GM12874 (cell line): ENCODE measurements at regions not wholly inside any gene's neighbourhood (a gene's known extent, or its start where the extent isn't known, plus 50 kb on each side); places are given as distances from the start of the nearest gene placed in this dataset.

Experiments
- TF ChIP-seq, protein P1 (sequence below): IDR thresholded peaks from 2 replicates; pipeline ENCODE4 v1.5.1; 2011; ENCODE audit warnings: low read depth, mild to moderate bottlenecking, control low read depth, low read length, moderate library complexity; ENCODE audit not compliant: insufficient read depth

DNA sequence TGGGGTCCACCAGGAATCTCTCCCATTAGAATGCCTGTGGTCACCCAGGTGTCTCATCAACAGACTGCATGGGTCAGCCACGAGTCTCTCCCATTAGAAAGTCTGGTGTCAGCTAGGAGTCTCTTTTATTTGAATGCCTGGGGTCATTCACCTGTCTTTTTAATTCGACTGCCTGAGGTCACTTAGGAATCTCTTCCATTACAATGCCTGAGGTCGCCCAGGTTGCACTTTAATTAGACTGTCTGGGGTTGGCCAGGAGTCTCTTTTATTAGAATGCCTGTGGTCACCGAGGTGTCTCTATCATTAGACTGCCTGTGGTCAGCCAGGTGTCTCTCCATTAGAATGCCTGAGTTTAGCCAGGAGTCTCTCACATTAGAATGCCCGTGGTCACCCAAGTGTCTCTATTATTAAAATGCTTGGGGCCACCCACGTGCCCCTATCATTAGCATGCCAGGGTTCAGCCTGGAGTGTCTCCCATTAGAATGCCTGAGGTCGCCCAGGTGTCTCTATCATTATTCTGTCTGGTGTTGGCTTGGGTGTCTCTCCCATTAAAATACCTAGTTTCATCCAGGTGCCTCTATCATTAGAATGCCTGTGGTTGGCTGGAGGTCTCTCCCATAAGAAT is 1474.3 kb downstream of the UQCRFS1 start:
- TF ChIP-seq, protein P1, sequence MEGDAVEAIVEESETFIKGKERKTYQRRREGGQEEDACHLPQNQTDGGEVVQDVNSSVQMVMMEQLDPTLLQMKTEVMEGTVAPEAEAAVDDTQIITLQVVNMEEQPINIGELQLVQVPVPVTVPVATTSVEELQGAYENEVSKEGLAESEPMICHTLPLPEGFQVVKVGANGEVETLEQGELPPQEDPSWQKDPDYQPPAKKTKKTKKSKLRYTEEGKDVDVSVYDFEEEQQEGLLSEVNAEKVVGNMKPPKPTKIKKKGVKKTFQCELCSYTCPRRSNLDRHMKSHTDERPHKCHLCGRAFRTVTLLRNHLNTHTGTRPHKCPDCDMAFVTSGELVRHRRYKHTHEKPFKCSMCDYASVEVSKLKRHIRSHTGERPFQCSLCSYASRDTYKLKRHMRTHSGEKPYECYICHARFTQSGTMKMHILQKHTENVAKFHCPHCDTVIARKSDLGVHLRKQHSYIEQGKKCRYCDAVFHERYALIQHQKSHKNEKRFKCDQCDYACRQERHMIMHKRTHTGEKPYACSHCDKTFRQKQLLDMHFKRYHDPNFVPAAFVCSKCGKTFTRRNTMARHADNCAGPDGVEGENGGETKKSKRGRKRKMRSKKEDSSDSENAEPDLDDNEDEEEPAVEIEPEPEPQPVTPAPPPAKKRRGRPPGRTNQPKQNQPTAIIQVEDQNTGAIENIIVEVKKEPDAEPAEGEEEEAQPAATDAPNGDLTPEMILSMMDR, result no peak

DNA sequence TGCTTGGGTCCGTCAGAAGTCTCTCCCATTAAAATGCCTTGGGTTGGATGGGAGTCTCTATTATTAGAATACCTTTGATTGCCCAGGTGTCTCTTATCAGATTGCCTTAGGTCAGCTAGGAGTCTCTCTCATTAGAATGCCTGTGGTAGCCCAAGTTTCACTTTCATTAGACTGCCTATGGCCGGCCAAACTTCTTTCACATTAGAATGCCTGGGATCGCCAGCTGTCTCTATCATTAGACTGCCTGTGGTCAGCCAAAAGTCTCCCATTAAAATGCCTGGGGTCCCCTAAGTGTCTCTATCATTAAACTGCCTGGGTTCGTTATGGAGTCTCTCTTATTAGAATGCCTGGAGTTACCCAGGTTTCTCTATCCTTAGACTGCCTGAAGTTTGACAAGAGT is 1476.7 kb downstream of the UQCRFS1 start:
- TF ChIP-seq, protein P1, result no peak

DNA sequence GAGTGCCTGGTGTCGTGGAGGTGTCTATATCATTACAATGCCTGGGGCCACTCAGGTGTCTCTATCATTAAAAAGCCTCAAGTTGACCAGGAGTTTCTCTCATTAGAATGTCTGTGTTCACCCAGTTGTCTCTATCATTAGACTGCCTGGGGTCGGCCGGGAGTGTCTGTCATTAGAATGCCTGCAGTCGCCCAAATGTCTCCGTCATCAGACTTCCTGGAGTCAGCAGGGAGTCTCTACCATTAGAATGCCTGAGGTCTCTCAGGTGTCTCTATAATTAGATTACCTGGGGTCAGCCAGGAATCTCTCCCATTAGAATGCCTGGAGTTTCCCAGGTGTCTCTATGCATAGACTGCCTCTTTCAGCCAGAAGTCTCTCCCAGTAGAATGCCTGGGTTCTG is 1477.6 kb downstream of the UQCRFS1 start:
- TF ChIP-seq, protein P1, result no peak

DNA sequence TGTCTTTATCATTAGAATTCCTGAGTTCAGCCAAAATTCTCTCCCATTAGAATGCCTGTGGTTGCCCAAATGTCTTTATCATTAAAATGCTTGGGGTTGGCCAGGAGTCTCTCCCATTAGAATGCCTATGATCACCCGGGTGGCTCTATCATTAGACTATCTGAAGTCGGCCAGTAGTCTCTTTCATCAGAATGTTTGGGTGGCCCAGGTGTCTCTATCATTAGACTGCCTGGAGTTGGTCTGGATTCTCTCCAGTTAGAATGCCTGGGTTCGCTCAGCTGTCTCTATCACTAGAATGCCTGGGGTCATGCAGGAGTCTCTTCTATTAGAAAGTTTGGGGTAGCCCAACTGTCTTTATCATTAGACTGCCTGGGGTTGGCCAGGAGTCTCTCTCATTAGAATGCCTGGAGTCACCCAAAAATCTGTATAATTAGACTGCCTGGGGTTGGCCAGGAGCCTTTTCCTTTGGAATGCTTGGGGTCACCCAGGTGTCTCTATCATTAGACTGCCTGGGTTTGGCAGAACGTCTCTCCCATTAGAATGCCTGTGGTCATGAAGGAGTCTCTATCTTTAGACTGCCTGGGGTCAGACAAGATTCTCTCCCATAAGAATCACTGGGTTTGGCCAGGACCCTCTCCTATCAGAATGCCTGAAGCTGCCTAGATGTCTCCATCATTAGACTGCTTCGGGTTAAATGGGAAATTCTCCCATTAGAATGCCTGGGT is 1478.3 kb downstream of the UQCRFS1 start:
- TF ChIP-seq, protein P1, result no peak

DNA sequence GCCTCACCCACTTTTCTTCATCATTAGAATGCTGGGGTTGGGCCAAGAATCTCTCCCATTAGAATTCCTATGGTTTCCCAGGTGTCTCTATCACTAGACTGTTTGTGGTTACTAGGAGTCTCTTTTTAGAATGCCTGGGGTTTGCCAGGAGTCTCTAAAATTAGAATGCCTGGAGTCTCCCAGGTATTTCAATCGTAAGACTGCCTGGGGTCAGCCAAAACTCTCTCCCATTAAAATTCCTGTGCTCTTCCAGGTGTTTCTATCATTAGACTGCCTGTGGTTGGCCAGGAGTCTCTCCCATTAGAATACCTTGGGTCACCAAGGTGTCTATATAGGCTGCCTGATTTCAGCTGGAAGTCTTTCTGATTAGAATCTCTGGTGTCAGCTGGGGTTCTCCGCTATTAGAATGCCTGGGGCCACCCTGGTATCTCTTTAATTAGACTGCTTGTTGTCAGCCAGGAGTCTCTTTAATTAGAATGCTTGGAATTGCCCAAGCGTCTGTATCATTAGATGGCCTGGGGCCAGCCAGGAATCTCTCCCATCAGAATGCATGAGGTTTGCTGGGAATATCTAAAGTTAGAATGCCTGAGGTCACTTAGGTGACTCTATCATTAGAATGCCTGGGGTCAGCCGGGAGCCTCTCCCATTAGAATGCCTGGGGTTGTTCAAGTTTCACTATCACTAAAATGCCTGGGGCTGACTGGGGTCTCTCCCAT is 1479.2 kb downstream of the UQCRFS1 start:
- TF ChIP-seq, protein P1, result no peak

DNA sequence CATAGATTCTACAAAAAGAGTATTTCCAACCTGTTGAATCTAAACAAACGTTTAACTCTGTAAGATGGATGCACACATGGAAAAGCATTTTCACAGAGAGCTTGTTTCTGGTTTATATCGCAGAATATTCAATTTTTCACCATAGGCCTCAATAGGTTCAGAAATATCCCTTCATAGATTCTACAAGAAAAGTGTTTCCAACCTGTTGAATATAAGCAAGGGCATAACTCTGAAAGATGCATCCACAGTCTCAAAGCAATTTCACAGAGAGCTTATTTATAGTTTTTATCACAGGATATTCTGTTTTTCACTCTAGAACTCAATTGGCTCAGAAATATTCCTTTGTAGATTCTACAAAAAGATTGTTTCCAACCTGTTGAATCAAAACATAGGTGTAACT is 1483.6 kb downstream of the UQCRFS1 start:
- TF ChIP-seq, protein P1, result no peak

DNA sequence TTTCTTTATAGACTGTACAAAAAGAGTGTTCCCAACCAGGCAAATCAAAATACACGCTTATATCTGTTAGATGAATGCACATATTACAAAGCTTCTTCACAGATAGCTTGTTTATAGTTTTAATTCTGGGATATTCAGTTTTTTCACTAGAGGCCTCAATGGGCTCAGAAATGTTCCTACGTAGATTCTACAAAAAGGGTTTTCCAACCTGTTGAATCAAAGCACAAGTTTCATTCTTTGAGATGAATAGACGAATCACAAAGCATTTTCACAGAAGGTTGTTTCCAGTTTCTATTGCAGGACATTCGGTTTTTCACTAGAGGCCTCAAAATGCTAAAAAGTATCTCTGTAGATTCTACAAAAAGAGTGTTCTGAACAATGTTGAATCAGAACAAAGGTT is 1490.3 kb downstream of the UQCRFS1 start:
- TF ChIP-seq, protein P1, result no peak
